ENCODE measurements at regions not wholly inside any gene's neighbourhood (a gene's known extent, or its start where the extent isn't known, plus 50 kb on each side); places are given as distances from the start of the nearest gene placed in this dataset.

- H2BK12ac ChIP-seq (ENCODE audit: insufficient read length, low read depth, low read length): no peak overlapping the region
- H3K9me3 Mint-ChIP-seq: peaks cover 0 to 6% of the 10 kb centered on the region in 2 experiments; a peak in 2 of 5 replicates
- no peaks in the 10 kb centered on the region for H3K9me3 ChIP-seq (ENCODE audit: control insufficient read depth, low read depth, low read length)
- TF ChIP-seq CTCF (conservative IDR thresholded peaks at IDR 0.05): no peak
- H3K36me3 Mint-ChIP-seq (ENCODE audit: insufficient read depth in 1 of 3, low read depth in 3 of 3): peaks cover 0 to 4% (median 0%) of the 10 kb centered on the region in 3 experiments; a peak in 3 of 7 replicates
- no peak overlapping the region for H2AFZ ChIP-seq (ENCODE audit: low read length)
- WGBS (ENCODE audit: extremely low coverage, insufficient read length, low lambda C conversion rate): no CpG with 5 or more reads among the region's 3 CpGs
- H3K79me2 ChIP-seq (ENCODE audit: insufficient read depth, low read length): no peaks in the 10 kb centered on the region
- no peak overlapping the region for H3K9ac ChIP-seq (ENCODE audit: extremely low read depth, insufficient read length, low read length)
- H4K20me1 ChIP-seq (ENCODE audit: control insufficient read depth, insufficient read depth, insufficient read length): no peaks in the 10 kb centered on the region
- peaks cover 2 to 5% of the 10 kb centered on the region in 2 experiments; a peak in 3 of 4 replicates for H3K4me1 Mint-ChIP-seq
- no peak overlapping the region for H2AK5ac ChIP-seq (ENCODE audit: insufficient read length, low read length)
- no peak overlapping the region for H2BK120ac ChIP-seq (ENCODE audit: low read depth, low read length, poor library complexity, severe bottlenecking)
- H3K4me2 ChIP-seq (ENCODE audit: insufficient read depth, insufficient read length, low read length): no peak overlapping the region
- H3K4ac ChIP-seq (ENCODE audit: low read depth, low read length): no peak overlapping the region
- no peak overlapping the region for H3K4me3 Mint-ChIP-seq
- H3K27me3 Mint-ChIP-seq (ENCODE audit: low read depth): no peaks in the 10 kb centered on the region
- H3K18ac ChIP-seq (ENCODE audit: insufficient read length, low read depth, low read length): no peak overlapping the region
- no peak overlapping the region for H4K5ac ChIP-seq (ENCODE audit: insufficient read length, low read depth, low read length)
- no peak overlapping the region for H4K8ac ChIP-seq (replicated peaks; ENCODE audit: insufficient read length, low read depth, low read length)
- no peak overlapping the region for H2BK20ac ChIP-seq (ENCODE audit: low read depth, low read length, poor library complexity, severe bottlenecking)
- no peak overlapping the region for H2BK15ac ChIP-seq (ENCODE audit: low read depth, low read length)
- H3K27ac ChIP-seq (ENCODE audit: insufficient read length, low read depth, low read length): no peak overlapping the region
- H3K56ac ChIP-seq (ENCODE audit: insufficient read length, low read depth, low read length): no peak overlapping the region
- no peak overlapping the region for H2BK5ac ChIP-seq (ENCODE audit: insufficient read length, low read length)
- no peak overlapping the region for H3K27ac Mint-ChIP-seq
- H3K14ac ChIP-seq (ENCODE audit: insufficient read depth, low read length): no peak overlapping the region
- H3K4me1 ChIP-seq (ENCODE audit: insufficient read depth, low read length): no peaks in the 10 kb centered on the region
- H3T11ph ChIP-seq (ENCODE audit: low read length): no peak overlapping the region
- no peak overlapping the region for H4K91ac ChIP-seq (ENCODE audit: insufficient read length, low read depth, low read length)
- no peaks in the 10 kb centered on the region for H3K27me3 ChIP-seq (ENCODE audit: insufficient read depth, low read length)
- no peak for DNase-seq
- no peaks in the 10 kb centered on the region for H3K23me2 ChIP-seq (ENCODE audit: insufficient read length, low read depth, low read length, poor library complexity, severe bottlenecking)
- H3K23ac ChIP-seq (ENCODE audit: insufficient read length, low read depth, low read length): no peak overlapping the region
- H3K79me1 ChIP-seq (ENCODE audit: insufficient read depth, low read depth, low read length, poor library complexity, severe bottlenecking): no peaks in the 10 kb centered on the region
Measured at GRCh38 chr3:110006913-110007312, 669.6 kb upstream of the DPPA4 start.

All from H9 (cell line).